ENCODE measurements at regions not wholly inside any gene's neighbourhood (a gene's known extent, or its start where the extent isn't known, plus 50 kb on each side); places are given as distances from the start of the nearest gene placed in this dataset.

DNA sequence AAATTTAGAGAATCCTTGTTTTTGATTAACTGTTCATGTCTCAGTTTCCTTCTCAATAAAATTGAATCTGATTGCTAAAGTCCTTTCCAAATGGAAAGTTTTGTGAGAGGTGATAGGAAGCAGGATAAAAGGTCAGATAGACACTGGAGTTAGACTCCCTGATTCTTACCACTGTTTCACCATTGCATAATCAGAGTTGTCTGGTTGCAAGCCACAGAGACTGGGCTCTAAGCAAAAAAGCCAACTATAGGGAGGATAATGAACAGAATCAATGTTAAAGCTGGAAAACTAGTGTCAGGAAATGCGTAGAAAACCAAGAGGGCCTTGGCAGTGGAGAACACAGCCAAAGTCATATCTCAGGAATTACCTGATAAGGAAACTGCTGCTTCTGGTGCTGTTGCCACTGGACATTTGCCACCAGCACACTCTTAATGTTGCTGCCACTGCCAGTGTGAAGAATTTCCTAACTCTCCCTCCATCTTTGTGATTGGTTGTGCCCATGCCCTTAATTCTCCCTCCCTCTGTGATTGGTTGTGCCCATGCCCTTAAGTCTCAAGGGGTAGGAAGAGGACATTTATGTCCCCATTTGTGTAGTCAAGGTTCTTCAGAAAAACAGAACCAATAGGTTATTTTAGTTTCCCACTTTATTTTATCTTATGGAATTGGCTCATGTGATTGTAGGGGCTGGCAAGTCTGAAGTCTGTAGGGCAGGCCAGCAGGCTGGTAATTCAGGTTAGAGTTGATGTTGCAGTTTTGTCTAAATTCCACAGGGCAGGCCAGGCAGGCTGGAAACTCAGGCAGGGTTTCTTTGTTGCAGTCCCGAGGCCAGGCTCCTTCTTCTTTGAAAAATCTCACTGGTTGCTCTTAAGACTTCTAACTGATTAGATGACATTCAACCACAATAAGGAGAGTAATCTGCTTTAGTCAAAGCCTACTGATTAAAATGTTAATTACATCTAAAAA lies 639.0 kb downstream of the REEP3 start:
- Mint-ChIP-seq H3K4me3 (ENCODE audit: low read depth, unreplicated experiment) (no peak overlapping the region), H3K4me1 (ENCODE audit: low read depth, unreplicated experiment) (peaks cover 8% of the 10 kb centered on the region), H3K27ac (ENCODE audit: unreplicated experiment) (no peak overlapping the region), H3K9me3 (ENCODE audit: low read depth, unreplicated experiment) (no peaks in the 10 kb centered on the region), H3K27me3 (ENCODE audit: unreplicated experiment) (no peaks in the 10 kb centered on the region), H3K36me3 (ENCODE audit: insufficient read depth, unreplicated experiment) (no peaks in the 10 kb centered on the region)
- intact Hi-C loops (cut with micrococcal nuclease; ENCODE audit: unreplicated experiment) = no loop called here
- CTCF ChIA-PET = no interaction called here
- no peak for DNase-seq
- TF ChIP-seq, protein P1, sequence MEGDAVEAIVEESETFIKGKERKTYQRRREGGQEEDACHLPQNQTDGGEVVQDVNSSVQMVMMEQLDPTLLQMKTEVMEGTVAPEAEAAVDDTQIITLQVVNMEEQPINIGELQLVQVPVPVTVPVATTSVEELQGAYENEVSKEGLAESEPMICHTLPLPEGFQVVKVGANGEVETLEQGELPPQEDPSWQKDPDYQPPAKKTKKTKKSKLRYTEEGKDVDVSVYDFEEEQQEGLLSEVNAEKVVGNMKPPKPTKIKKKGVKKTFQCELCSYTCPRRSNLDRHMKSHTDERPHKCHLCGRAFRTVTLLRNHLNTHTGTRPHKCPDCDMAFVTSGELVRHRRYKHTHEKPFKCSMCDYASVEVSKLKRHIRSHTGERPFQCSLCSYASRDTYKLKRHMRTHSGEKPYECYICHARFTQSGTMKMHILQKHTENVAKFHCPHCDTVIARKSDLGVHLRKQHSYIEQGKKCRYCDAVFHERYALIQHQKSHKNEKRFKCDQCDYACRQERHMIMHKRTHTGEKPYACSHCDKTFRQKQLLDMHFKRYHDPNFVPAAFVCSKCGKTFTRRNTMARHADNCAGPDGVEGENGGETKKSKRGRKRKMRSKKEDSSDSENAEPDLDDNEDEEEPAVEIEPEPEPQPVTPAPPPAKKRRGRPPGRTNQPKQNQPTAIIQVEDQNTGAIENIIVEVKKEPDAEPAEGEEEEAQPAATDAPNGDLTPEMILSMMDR (IDR thresholded peaks at IDR 0.05; ENCODE audit: unreplicated experiment) = no peak
- BruUV-seq (replicated peaks) = no TSS peak

DNA sequence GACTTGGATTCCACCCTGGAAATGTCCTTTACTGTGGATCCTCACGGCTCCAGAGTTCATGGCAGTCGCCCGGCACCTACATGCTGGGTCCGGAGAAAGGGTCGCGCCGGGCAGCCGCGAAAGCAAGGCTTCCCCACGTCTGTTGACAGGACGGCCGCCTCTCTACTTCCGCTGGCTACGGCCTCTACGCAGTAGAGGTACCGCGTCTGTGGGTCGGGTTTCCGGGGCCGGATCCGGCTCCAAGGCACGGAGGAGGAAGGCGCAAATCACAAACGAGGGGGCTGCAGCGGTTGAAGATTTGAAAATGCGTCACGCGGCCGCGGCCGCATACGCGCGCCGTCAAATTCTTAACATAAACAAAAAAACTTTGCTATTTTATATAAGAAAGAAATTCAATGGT lies 649.6 kb downstream of the REEP3 start:
- Mint-ChIP-seq H3K4me3 (ENCODE audit: low read depth, unreplicated experiment) (no peak overlapping the region), H3K27me3 (ENCODE audit: unreplicated experiment) (no peaks in the 10 kb centered on the region), H3K27ac (ENCODE audit: unreplicated experiment) (no peak overlapping the region), H3K4me1 (ENCODE audit: low read depth, unreplicated experiment) (no peaks in the 10 kb centered on the region), H3K9me3 (ENCODE audit: low read depth, unreplicated experiment) (peaks cover 4% of the 10 kb centered on the region), H3K36me3 (ENCODE audit: insufficient read depth, unreplicated experiment) (no peaks in the 10 kb centered on the region)
- intact Hi-C loops (cut with micrococcal nuclease; ENCODE audit: unreplicated experiment) = no loop called here
- DNase-seq = no peak
- CTCF ChIA-PET = no interaction called here
- TF ChIP-seq, protein P1 (IDR thresholded peaks at IDR 0.05; ENCODE audit: unreplicated experiment) = no peak
- no TSS peak for BruUV-seq (replicated peaks)

DNA sequence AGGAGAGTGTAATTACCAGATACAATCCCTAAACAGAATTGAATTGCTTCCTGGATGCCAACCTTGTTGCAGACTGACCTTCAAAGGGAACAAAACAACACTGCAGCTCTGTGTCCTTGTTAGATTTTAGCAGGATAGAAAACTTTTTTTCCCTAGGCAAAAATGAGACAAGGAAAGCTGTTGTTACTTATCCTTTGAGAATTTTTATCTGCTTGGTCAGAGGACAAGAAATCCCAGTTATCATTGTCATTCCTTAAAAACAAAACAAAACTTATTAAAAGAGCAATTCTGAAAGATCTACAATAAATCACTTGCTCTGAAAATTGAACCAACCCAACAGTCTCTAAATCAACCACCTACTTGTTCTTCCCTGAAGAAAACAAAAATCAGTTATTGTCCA lies 652.6 kb downstream of the REEP3 start:
- TF ChIP-seq, protein P1 (IDR thresholded peaks at IDR 0.05; ENCODE audit: unreplicated experiment) = no peak
- intact Hi-C loops (cut with micrococcal nuclease; ENCODE audit: unreplicated experiment) = no loop called here
- Mint-ChIP-seq H3K27ac (ENCODE audit: unreplicated experiment) (no peak overlapping the region), H3K4me3 (ENCODE audit: low read depth, unreplicated experiment) (no peak overlapping the region), H3K9me3 (ENCODE audit: low read depth, unreplicated experiment) (no peaks in the 10 kb centered on the region), H3K27me3 (ENCODE audit: unreplicated experiment) (no peaks in the 10 kb centered on the region), H3K36me3 (ENCODE audit: insufficient read depth, unreplicated experiment) (no peaks in the 10 kb centered on the region), H3K4me1 (ENCODE audit: low read depth, unreplicated experiment) (no peaks in the 10 kb centered on the region)
- no TSS peak for BruUV-seq (replicated peaks)
- DNase-seq = no peak
- CTCF ChIA-PET = no interaction called here

DNA sequence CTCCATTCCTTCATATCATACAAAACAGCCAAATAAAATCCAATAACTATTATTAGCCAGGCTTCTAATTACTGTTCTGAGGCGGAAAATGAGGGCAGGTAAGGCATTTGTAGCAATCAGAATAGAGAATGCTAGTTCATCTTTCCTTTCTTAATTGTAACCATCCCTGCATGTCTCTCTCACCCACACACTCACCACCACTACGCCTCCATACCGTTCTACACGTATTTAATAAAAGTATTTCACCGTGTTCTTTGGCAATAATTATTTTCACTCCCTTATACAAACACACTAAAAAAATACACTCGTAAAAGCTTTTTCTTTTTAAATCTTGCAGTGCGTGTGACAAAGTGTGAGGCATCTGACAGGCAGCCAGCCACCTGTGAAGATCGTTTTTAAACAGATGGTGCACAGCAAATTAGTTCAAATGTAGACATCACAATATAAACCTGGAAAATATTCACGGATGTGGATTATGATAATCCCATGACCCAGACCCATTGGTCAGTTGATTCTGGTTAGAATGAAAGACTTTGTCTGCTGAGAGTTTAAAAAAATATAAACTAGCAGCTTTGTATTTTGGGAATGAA lies 653.6 kb downstream of the REEP3 start:
- intact Hi-C loops (cut with micrococcal nuclease; ENCODE audit: unreplicated experiment) = no loop called here
- Mint-ChIP-seq H3K27me3 (ENCODE audit: unreplicated experiment) (no peaks in the 10 kb centered on the region), H3K4me1 (ENCODE audit: low read depth, unreplicated experiment) (no peaks in the 10 kb centered on the region), H3K4me3 (ENCODE audit: low read depth, unreplicated experiment) (no peak overlapping the region), H3K27ac (ENCODE audit: unreplicated experiment) (no peak overlapping the region), H3K36me3 (ENCODE audit: insufficient read depth, unreplicated experiment) (no peaks in the 10 kb centered on the region), H3K9me3 (ENCODE audit: low read depth, unreplicated experiment) (no peaks in the 10 kb centered on the region)
- CTCF ChIA-PET = no interaction called here
- DNase-seq = no peak
- TF ChIP-seq, protein P1 (IDR thresholded peaks at IDR 0.05; ENCODE audit: unreplicated experiment) = no peak
- BruUV-seq (replicated peaks) = no TSS peak
